Right cardiac atrium (tissue), 5 donors: ENCODE measurements at regions not wholly inside any gene's neighbourhood (a gene's known extent, or its start where the extent isn't known, plus 50 kb on each side); places are given as distances from the start of the nearest gene placed in this dataset.

ENCODE experiments used
- ATAC-seq, 2 donors: fragments of 200-7000 bp; cut with Tn5 transposase; one replicate each; pipeline versions ENCODE4 v1.8.0 to v1.9.1; 2020; ENCODE audit warnings: moderate library complexity in 2 of 2, mild to moderate bottlenecking in 1 of 2
- DNase-seq, 3 donors: peaks; one replicate each; pipeline ENCODE4 v3.0.0-alpha.2; 2020
- H3K27ac ChIP-seq: one replicate; pipeline ENCODE4 v1.5.1; 2013; ENCODE audit warnings: mild to moderate bottlenecking, low read length, control low read depth, moderate library complexity
- H3K27me3 ChIP-seq: one replicate; pipeline ENCODE4 v1.6.1; 2013; ENCODE audit not compliant: control insufficient read depth, insufficient read depth
- H3K4me1 ChIP-seq: one replicate; pipeline ENCODE4 v1.6.1; 2013; ENCODE audit warnings: low read length; ENCODE audit not compliant: control insufficient read depth, insufficient read depth
- H3K4me3 ChIP-seq: one replicate; pipeline ENCODE4 v1.5.1; 2013; ENCODE audit warnings: low read length, control low read depth
- H3K9me3 ChIP-seq: one replicate; pipeline ENCODE4 v1.6.1; 2013; ENCODE audit warnings: low read length; ENCODE audit not compliant: control insufficient read depth
- WGBS: extraction: QIAGEN DNeasy Blood & Tissue Kit; methylation state at CpG from one replicate; pipeline ENCODE4 v1.1.7; 2013; 5-methylcytosine and 5-hydroxymethylcytosine counted together
- intact Hi-C, 4 donors: fragments of 100-400 bp; cut with DNase I; formaldehyde crosslinking; loops; one replicate each; pipeline versions ENCODE4 v1.11.0 to v1.14.0; 2022 to 2023
- donor health status: healthy with polysubstance abuse.
- donor health status: DM: no; HTN: yes; CAD: no.
- donor health status: DM: no; HTN: no; CAD: no.
- donor health status: DM: no; HTN: yes; CAD: no; lungs with severe emphysema.
- donor health status: DM: yes; HTN: yes; CAD: no.

GRCh38 chr2:144133936-144134665 lies 385.8 kb downstream of the ZEB2 start:
- Histone ChIP-seq H3K4me3 (no peak overlapping the region), H3K9me3 (no peaks in the 10 kb centered on the region), H3K27me3 (no peaks in the 10 kb centered on the region), H3K4me1 (no peaks in the 10 kb centered on the region), H3K27ac (no peak overlapping the region)
- intact Hi-C loops: no loop called here
- DNase-seq: no peak
- no peak for ATAC-seq
- WGBS: 54% methylated on average over 7 of the region's 7 CpGs

- no peak for ATAC-seq
- Histone ChIP-seq H3K27me3 (no peaks in the 10 kb centered on the region), H3K27ac (no peak overlapping the region), H3K9me3 (no peaks in the 10 kb centered on the region), H3K4me1 (no peaks in the 10 kb centered on the region), H3K4me3 (no peak overlapping the region)
- DNase-seq: no peak
- 95% methylated on average over 2 of the region's 2 CpGs for WGBS
- intact Hi-C loops: no loop called here
Observed at GRCh38 chr2:144132357-144132756, 387.6 kb downstream of the ZEB2 start.

GRCh38 chr2:144131042-144131441 lies 388.9 kb downstream of the ZEB2 start:
- Histone ChIP-seq H3K27ac (no peak overlapping the region), H3K9me3 (no peaks in the 10 kb centered on the region), H3K4me1 (no peaks in the 10 kb centered on the region), H3K4me3 (no peak overlapping the region), H3K27me3 (no peaks in the 10 kb centered on the region)
- no peak for ATAC-seq
- WGBS: 85% methylated on average over 5 of the region's 5 CpGs
- intact Hi-C loops: no loop called here
- DNase-seq: no peak

GRCh38 chr2:144130551-144130950 lies 389.4 kb downstream of the ZEB2 start:
- Histone ChIP-seq H3K27ac (no peak overlapping the region), H3K4me1 (no peaks in the 10 kb centered on the region), H3K4me3 (no peak overlapping the region), H3K9me3 (no peaks in the 10 kb centered on the region), H3K27me3 (no peaks in the 10 kb centered on the region)
- DNase-seq (no peak), ATAC-seq (no peak)
- intact Hi-C loops: no loop called here

GRCh38 chr2:144128130-144128746 lies 391.7 kb downstream of the ZEB2 start:
- no peak for ATAC-seq
- no peaks in the 10 kb centered on the region for H3K27me3 ChIP-seq
- 95% methylated on average over 1 of the region's 1 CpG for WGBS
- intact Hi-C loops: no loop called here
- no peak overlapping the region for H3K27ac ChIP-seq
- no peak overlapping the region for H3K4me3 ChIP-seq
- no peak for DNase-seq
- no peaks in the 10 kb centered on the region for H3K4me1 ChIP-seq
- no peaks in the 10 kb centered on the region for H3K9me3 ChIP-seq

GRCh38 chr2:144127693-144128092 lies 392.2 kb downstream of the ZEB2 start:
- intact Hi-C loops: no loop called here
- Histone ChIP-seq H3K4me1 (no peaks in the 10 kb centered on the region), H3K9me3 (no peaks in the 10 kb centered on the region), H3K27ac (no peak overlapping the region), H3K27me3 (no peaks in the 10 kb centered on the region), H3K4me3 (no peak overlapping the region)
- ATAC-seq (no peak), DNase-seq (no peak)
- 96% methylated on average over 2 of the region's 2 CpGs for WGBS

GRCh38 chr2:144126302-144126701 lies 393.6 kb downstream of the ZEB2 start:
- Histone ChIP-seq H3K4me3 (no peak overlapping the region), H3K4me1 (no peaks in the 10 kb centered on the region), H3K27ac (no peak overlapping the region), H3K9me3 (no peaks in the 10 kb centered on the region), H3K27me3 (no peaks in the 10 kb centered on the region)
- WGBS: 96% methylated on average over 1 of the region's 1 CpG
- ATAC-seq (no peak), DNase-seq (no peak)
- intact Hi-C loops: no loop called here

GRCh38 chr2:144125751-144126150 lies 394.2 kb downstream of the ZEB2 start:
- no peaks in the 10 kb centered on the region for H3K9me3 ChIP-seq
- WGBS: 65% methylated on average over 2 of the region's 2 CpGs
- H3K4me1 ChIP-seq: no peaks in the 10 kb centered on the region
- no peak overlapping the region for H3K27ac ChIP-seq
- DNase-seq: no peak
- intact Hi-C loops: no loop called here
- no peak overlapping the region for H3K4me3 ChIP-seq
- H3K27me3 ChIP-seq: no peaks in the 10 kb centered on the region
- no peak for ATAC-seq

GRCh38 chr2:144124882-144125281 lies 395.0 kb downstream of the ZEB2 start:
- Histone ChIP-seq H3K27ac (no peak overlapping the region), H3K27me3 (no peaks in the 10 kb centered on the region), H3K4me3 (no peak overlapping the region), H3K9me3 (no peaks in the 10 kb centered on the region), H3K4me1 (no peaks in the 10 kb centered on the region)
- DNase-seq (no peak), ATAC-seq (no peak)
- WGBS: 94% methylated on average over 4 of the region's 4 CpGs
- intact Hi-C loops: no loop called here

- Histone ChIP-seq H3K9me3 (no peaks in the 10 kb centered on the region), H3K27ac (no peak overlapping the region), H3K27me3 (no peaks in the 10 kb centered on the region), H3K4me1 (no peaks in the 10 kb centered on the region), H3K4me3 (no peak overlapping the region)
- DNase-seq (no peak), ATAC-seq (no peak)
- 94% methylated on average over 4 of the region's 4 CpGs for WGBS
- intact Hi-C loops: no loop called here
Observed at GRCh38 chr2:144120487-144120886, 399.4 kb downstream of the ZEB2 start.

- H3K4me3 ChIP-seq: no peak overlapping the region
- intact Hi-C loops: no loop called here
- no peak for DNase-seq
- no peak for ATAC-seq
- no peak overlapping the region for H3K27ac ChIP-seq
- H3K4me1 ChIP-seq: no peaks in the 10 kb centered on the region
- no peaks in the 10 kb centered on the region for H3K9me3 ChIP-seq
- no peaks in the 10 kb centered on the region for H3K27me3 ChIP-seq
- WGBS: 97% methylated on average over 3 of the region's 3 CpGs
Observed at GRCh38 chr2:144117086-144117485, 402.8 kb downstream of the ZEB2 start.
